Ureter (tissue), 1 donor: ENCODE measurements at regions not wholly inside any gene's neighbourhood (a gene's known extent, or its start where the extent isn't known, plus 50 kb on each side); places are given as distances from the start of the nearest gene placed in this dataset.

Experiments used
- DNase-seq: peaks from one replicate; pipeline ENCODE4 v3.0.0-alpha.2; 2020; ENCODE audit warnings: low spot score
- donor health status: DM: yes; HTN: yes; CAD: no.

GRCh38 chr12:126582231-126582630 is 1517.0 kb downstream of the AACS start:
- DNase-seq: no peak

DNA sequence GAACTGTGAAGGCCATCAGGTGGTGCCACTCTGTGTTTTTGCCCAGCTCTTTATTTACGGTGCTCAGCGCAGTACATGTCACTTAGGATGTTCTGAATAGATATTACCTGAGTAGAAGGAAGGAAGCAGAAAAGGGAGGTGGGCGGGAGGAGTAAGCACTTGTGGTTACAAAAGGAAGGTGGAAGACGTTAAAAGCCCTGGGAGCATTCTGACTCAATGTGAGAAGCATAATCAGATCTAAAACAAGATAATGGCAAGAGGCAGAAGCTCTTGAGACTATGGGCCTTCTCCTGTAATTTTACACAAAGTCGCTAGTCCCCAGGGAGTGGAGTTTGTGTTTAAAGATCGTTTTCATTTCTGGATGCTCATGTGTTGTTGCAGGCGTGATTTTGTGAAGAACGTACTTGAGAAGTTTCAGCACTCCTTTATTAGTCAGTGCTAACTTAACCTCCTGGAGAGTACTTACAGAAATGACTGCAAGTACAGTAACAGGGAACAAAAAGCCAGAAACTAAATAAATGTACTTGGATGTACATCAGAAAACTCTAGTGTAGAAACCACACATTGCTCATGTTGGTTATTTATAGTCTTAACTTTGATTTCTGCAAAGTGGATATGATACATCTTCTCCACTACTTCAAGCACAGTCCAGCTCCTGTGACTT is 1523.5 kb downstream of the AACS start:
- no peak for DNase-seq

DNA sequence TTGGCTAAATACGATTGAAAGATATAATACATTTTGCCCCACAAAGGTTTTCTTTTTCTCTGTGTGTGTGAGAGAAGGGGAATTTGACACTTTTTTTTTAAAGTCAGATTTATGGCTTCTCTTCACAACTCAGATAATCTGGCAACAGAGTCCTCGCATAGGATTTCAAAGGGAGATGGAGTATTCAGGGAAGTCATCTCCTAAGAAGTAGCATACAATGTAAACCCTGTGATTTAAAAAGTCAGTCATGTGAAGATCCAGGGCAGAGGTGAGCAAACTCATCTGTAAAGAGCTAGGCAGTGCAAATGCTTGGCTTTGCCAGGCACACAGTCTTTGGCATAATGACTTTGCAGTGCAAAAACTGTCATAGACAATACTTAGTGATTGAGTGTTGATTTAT is 1526.3 kb downstream of the AACS start:
- no peak for DNase-seq

- no peak for DNase-seq
These were observed 1536.2 kb downstream of the AACS start for GRCh38 chr12:126601184-126602170.

- DNase-seq: no peak
These were observed 1537.4 kb downstream of the AACS start for GRCh38 chr12:126602612-126603011.

DNA sequence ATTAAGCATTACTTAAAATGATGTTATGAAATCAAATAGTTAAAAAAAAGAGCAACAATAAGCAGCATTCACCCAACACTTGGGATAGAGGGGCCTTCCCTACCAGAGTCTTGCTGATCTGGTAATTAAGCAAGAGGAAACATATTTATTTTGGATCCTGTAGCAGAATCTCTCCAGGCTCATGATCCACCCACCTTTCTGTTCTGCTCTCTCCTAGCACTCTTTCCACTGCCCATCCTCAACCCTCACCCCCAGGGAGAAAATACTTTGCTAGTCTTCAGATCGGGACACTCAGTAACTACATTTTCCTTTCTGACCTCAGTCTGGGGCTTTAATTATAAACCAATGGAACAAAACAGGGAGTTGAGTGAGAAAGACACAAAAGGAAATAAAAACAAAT is 1541.9 kb downstream of the AACS start:
- no peak for DNase-seq

GRCh38 chr12:126607867-126608266 is 1542.6 kb downstream of the AACS start:
- DNase-seq: no peak

GRCh38 chr12:126608607-126609175 is 1543.5 kb downstream of the AACS start:
- DNase-seq: no peak

- DNase-seq: no peak
These were observed 1551.2 kb downstream of the AACS start for GRCh38 chr12:126616441-126616840.

- DNase-seq: no peak
These were observed 1552.1 kb downstream of the AACS start for GRCh38 chr12:126617312-126617711.

- no peak for DNase-seq
These were observed 1562.4 kb downstream of the AACS start for GRCh38 chr12:126627596-126627995.

GRCh38 chr12:126636821-126637220 is 1571.6 kb downstream of the AACS start:
- no peak for DNase-seq

GRCh38 chr12:126644236-126645020 is 1579.2 kb downstream of the AACS start:
- DNase-seq: no peak

DNA sequence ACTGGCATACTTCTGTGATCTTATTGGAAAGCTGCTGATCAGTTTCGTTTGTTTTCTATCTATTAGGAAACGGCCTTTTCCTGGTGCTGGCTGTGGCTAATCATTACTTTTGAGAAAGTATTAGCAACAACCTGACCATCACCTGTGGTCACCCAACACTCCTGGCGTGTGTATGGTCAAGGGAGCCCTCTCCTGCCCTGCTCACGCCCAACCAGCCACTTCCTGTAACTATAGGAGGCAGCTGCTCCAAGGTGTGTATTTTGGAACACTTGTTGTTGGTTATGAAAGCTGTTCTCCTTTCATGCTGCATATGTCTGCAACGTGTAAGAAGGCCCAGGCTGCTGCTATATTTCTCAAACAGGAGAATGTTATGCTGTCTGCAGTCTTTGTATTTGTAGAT is 1582.8 kb downstream of the AACS start:
- DNase-seq: no peak

GRCh38 chr12:126651133-126651532 is 1585.9 kb downstream of the AACS start:
- no peak for DNase-seq

DNA sequence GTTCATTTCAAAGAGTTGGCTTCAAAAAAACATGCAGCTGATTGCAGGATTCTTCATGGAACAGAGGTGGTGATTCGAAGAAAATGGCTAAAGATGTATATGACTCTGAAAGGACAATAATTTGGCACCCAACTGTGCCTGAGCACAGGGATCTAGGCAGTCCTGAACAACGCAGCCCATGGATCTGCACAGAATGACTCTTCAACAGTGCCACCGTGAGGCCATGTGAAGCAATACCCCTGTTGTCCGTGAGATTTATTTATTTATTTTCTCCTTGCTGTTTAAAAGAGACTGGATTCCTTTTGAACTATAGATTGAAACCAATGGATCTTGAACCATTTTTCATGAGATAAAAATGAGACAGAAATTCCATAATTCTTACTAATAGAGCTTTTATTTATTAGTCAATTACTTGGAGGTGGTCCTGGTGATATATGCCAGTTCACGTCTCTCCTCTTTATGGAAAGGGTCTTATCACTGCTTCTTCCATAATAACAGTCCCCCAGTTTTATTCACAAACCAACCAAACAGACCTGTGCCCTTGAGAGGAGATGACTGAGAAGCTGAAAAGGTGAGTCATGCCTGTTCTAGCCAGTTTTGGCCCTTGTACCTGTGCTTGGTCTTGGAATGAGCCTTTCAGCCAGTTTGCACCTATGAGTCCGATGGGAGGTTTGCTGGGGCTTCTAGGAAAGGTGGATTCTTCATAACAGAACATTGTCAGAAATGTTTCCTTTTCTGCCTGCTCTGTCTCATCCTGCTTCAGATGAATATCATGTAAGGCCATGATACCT is 1598.3 kb downstream of the AACS start:
- no peak for DNase-seq

DNA sequence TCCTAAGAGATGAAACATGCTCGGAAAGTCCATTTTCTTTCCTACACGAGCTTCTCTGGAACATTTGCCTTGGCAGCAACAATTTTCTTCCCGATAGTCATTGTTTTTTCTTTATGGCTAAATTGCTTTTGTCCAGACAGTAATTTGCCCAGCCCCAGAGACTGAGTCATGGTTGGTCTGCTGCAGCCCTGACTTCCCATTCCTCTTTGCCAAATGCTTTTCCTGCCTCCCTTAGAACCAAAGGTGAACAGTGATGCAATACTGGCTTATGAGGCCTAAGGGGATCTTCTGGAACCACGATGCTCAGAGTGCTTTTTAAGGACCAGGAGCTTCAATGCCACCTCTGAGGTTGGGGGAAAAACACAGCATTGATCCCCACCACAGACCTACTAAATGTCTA is 1599.6 kb upstream of the TMEM132C start:
- DNase-seq: no peak

GRCh38 chr12:126668538-126668937 is 1598.4 kb upstream of the TMEM132C start:
- no peak for DNase-seq

- no peak for DNase-seq
These were observed 1598.0 kb upstream of the TMEM132C start for GRCh38 chr12:126668961-126669360.

GRCh38 chr12:126676434-126676833 is 1590.5 kb upstream of the TMEM132C start:
- no peak for DNase-seq

- no peak for DNase-seq
These were observed 1585.3 kb upstream of the TMEM132C start for GRCh38 chr12:126681676-126682075.
